ENCODE measurements at regions not wholly inside any gene's neighbourhood (a gene's known extent, or its start where the extent isn't known, plus 50 kb on each side); places are given as distances from the start of the nearest gene placed in this dataset.

GRCh38 chr17:77814091-77814772 lies 144.3 kb upstream of the TNRC6C start:
- in situ Hi-C loops (cut with MboI; ENCODE audit: low pct_unique_long_range_greater_than_20kb, low sequenced_read_pairs): no loop called here
- no peak for DNase-seq

- in situ Hi-C loops (cut with MboI; ENCODE audit: low pct_unique_long_range_greater_than_20kb, low sequenced_read_pairs): no loop called here
- no peak for DNase-seq
These were observed 143.2 kb upstream of the TNRC6C start for GRCh38 chr17:77815127-77815905.

GRCh38 chr17:77817953-77818352 lies 140.6 kb upstream of the TNRC6C start:
- no peak for DNase-seq

GRCh38 chr17:77819497-77819896 lies 139.0 kb upstream of the TNRC6C start:
- no peak for DNase-seq
- in situ Hi-C loops (cut with MboI; ENCODE audit: low pct_unique_long_range_greater_than_20kb, low sequenced_read_pairs): no loop called here

More at GRCh38 chr17:77817953-77818352, 140.6 kb upstream of the TNRC6C start:
- in situ Hi-C loops (cut with MboI; ENCODE audit: low pct_unique_long_range_greater_than_20kb, low sequenced_read_pairs): no loop called here

- in situ Hi-C loops (cut with MboI; ENCODE audit: low pct_unique_long_range_greater_than_20kb, low sequenced_read_pairs): no loop called here
- no peak for DNase-seq
These were observed 137.4 kb upstream of the TNRC6C start for GRCh38 chr17:77821114-77821513.

GRCh38 chr17:77822302-77823030 lies 136.0 kb upstream of the TNRC6C start:
- in situ Hi-C loops (cut with MboI; ENCODE audit: low pct_unique_long_range_greater_than_20kb, low sequenced_read_pairs): no loop called here
- DNase-seq: no peak

- in situ Hi-C loops (cut with MboI; ENCODE audit: low pct_unique_long_range_greater_than_20kb, low sequenced_read_pairs): no loop called here
- DNase-seq: no peak
These were observed 134.3 kb upstream of the TNRC6C start for GRCh38 chr17:77824102-77824779.

GRCh38 chr17:77824780-77825280 lies 133.7 kb upstream of the TNRC6C start:
- in situ Hi-C loops (cut with MboI; ENCODE audit: low pct_unique_long_range_greater_than_20kb, low sequenced_read_pairs): no loop called here

GRCh38 chr17:77825621-77826020 lies 132.9 kb upstream of the TNRC6C start:
- DNase-seq: no peak
- in situ Hi-C loops (cut with MboI; ENCODE audit: low pct_unique_long_range_greater_than_20kb, low sequenced_read_pairs): no loop called here

More at GRCh38 chr17:77824780-77825280, 133.7 kb upstream of the TNRC6C start:
- no peak for DNase-seq

- no peak for DNase-seq
- in situ Hi-C loops (cut with MboI; ENCODE audit: low pct_unique_long_range_greater_than_20kb, low sequenced_read_pairs): no loop called here
These were observed 132.2 kb upstream of the TNRC6C start for GRCh38 chr17:77826132-77826873.

GRCh38 chr17:77827039-77827438 lies 131.5 kb upstream of the TNRC6C start:
- no peak for DNase-seq
- in situ Hi-C loops (cut with MboI; ENCODE audit: low pct_unique_long_range_greater_than_20kb, low sequenced_read_pairs): no loop called here

GRCh38 chr17:77827511-77827910 lies 131.0 kb upstream of the TNRC6C start:
- no peak for DNase-seq
- in situ Hi-C loops (cut with MboI; ENCODE audit: low pct_unique_long_range_greater_than_20kb, low sequenced_read_pairs): no loop called here

- in situ Hi-C loops (cut with MboI; ENCODE audit: low pct_unique_long_range_greater_than_20kb, low sequenced_read_pairs): no loop called here
- DNase-seq: no peak
These were observed 129.6 kb upstream of the TNRC6C start for GRCh38 chr17:77828749-77829539.

- peak; percentile 20 for DNase-seq
- in situ Hi-C loops (cut with MboI; ENCODE audit: low pct_unique_long_range_greater_than_20kb, low sequenced_read_pairs): no loop called here
These were observed 128.4 kb upstream of the TNRC6C start for GRCh38 chr17:77829843-77830799.

GRCh38 chr17:77830816-77831473 lies 127.6 kb upstream of the TNRC6C start:
- no peak for DNase-seq
- in situ Hi-C loops (cut with MboI; ENCODE audit: low pct_unique_long_range_greater_than_20kb, low sequenced_read_pairs): no loop called here

- in situ Hi-C loops (cut with MboI; ENCODE audit: low pct_unique_long_range_greater_than_20kb, low sequenced_read_pairs): no loop called here
- DNase-seq: no peak
These were observed 126.9 kb upstream of the TNRC6C start for GRCh38 chr17:77831474-77832179.
